CD4-positive, alpha-beta memory T cell (primary cell): ENCODE measurements at regions not wholly inside any gene's neighbourhood (a gene's known extent, or its start where the extent isn't known, plus 50 kb on each side); places are given as distances from the start of the nearest gene placed in this dataset.

Experiments
- CTCF ChIA-PET: fragments of 350-600 bp; sonication (Branson Sonifier 250); formaldehyde crosslinking; loops from one replicate; lab custom pipeline; 2021; ENCODE audit warnings: inconsistent platforms; ENCODE audit not compliant: partially characterized antibody; lab: Charles Lee
- POLR2A ChIA-PET: fragments of 350-600 bp; sonication (Branson Sonifier 250); formaldehyde crosslinking; loops from one replicate; lab custom pipeline; 2021; ENCODE audit not compliant: partially characterized antibody; lab: Charles Lee
- DNase-seq, 5 donors: peaks; one replicate each; pipeline versions ENCODE4 v3.0.0 to v3.0.0-alpha.2; 2020 to 2022; ENCODE audit warnings: mixed read lengths in 1 of 5
- H3K27ac ChIP-seq: one replicate; pipeline ENCODE4 v1.7.0; 2013; ENCODE audit warnings: low read depth, low read length
- H3K27me3 ChIP-seq: 2 replicates; pipeline ENCODE4 v1.7.0; 2013; ENCODE audit warnings: mild to moderate bottlenecking, low read length, moderate library complexity; ENCODE audit not compliant: insufficient read depth
- H3K36me3 ChIP-seq: 2 replicates; pipeline ENCODE4 v1.7.0; 2013; ENCODE audit warnings: mild to moderate bottlenecking, low read length, moderate library complexity; ENCODE audit not compliant: insufficient read depth
- H3K4me1 ChIP-seq: 2 replicates; pipeline ENCODE4 v1.7.0; 2013; ENCODE audit warnings: mild to moderate bottlenecking, low read length, moderate library complexity; ENCODE audit not compliant: insufficient read depth
- H3K4me3 ChIP-seq, 2 donors: one replicate each; pipeline ENCODE4 v1.7.0; 2013; ENCODE audit warnings: low read length in 2 of 2, mild to moderate bottlenecking in 1 of 2
- H3K9me3 ChIP-seq, 2 donors: one replicate each; pipeline ENCODE4 v1.7.0; 2013; ENCODE audit warnings: low read length in 2 of 2, control low read depth in 1 of 2; ENCODE audit not compliant: control insufficient read depth in 1 of 2
- H3K27ac Mint-ChIP-seq, 7 donors: one replicate each; pipeline ENCODE4 v1.8.0; 2020 to 2021; ENCODE audit warnings: mixed read lengths in 7 of 7, mild to moderate bottlenecking in 6 of 7, inconsistent platforms in 3 of 7, moderate library complexity in 3 of 7
- H3K27me3 Mint-ChIP-seq, 2 donors: one replicate each; pipeline ENCODE4 v1.8.0; 2020 to 2021; ENCODE audit warnings: mixed read lengths in 2 of 2
- H3K36me3 Mint-ChIP-seq, 2 donors: one replicate each; pipeline ENCODE4 v1.8.0; 2020 to 2021; ENCODE audit warnings: mixed read lengths in 2 of 2, inconsistent platforms in 1 of 2, mild to moderate bottlenecking in 1 of 2
- H3K4me1 Mint-ChIP-seq, 4 donors: one replicate each; pipeline ENCODE4 v1.8.0; 2020 to 2021; ENCODE audit warnings: mixed read lengths in 4 of 4, mild to moderate bottlenecking in 1 of 4
- H3K4me3 Mint-ChIP-seq, 8 donors: one replicate each; pipeline ENCODE4 v1.8.0; 2020 to 2021; ENCODE audit warnings: mixed read lengths in 8 of 8, mild to moderate bottlenecking in 7 of 8, moderate library complexity in 6 of 8, inconsistent platforms in 3 of 8
- H3K9me3 Mint-ChIP-seq, 8 donors: one replicate each; pipeline ENCODE4 v1.8.0; 2020 to 2021; ENCODE audit warnings: mixed read lengths in 8 of 8, mild to moderate bottlenecking in 5 of 8, inconsistent platforms in 3 of 8, moderate library complexity in 1 of 8
- intact Hi-C: fragments of 100-400 bp; cut with micrococcal nuclease; formaldehyde crosslinking; loops from one replicate; pipeline ENCODE4 v1.15.1; 2023

- no peak overlapping the region for H3K4me3 ChIP-seq
- Mint-ChIP-seq H3K4me3 (no peak overlapping the region), H3K9me3 (no peaks in the 10 kb centered on the region), H3K27me3 (no peaks in the 10 kb centered on the region), H3K4me1 (peaks cover 0 to 4% (median 2%) of the 10 kb centered on the region in 4 donors), H3K36me3 (no peaks in the 10 kb centered on the region), H3K27ac (no peak overlapping the region)
- no peaks in the 10 kb centered on the region for H3K36me3 ChIP-seq
- intact Hi-C loops = no loop called here
- H3K27me3 ChIP-seq = no peaks in the 10 kb centered on the region
- H3K27ac ChIP-seq = no peak overlapping the region
- DNase-seq = no peak
- CTCF ChIA-PET = interaction anchor here (0.7 kb wide), 1 partner anchor 9 kb away, joined by 3 read pairs; no protein-coding TSS in a partner anchor
- no peaks in the 10 kb centered on the region for H3K4me1 ChIP-seq
- no peaks in the 10 kb centered on the region for H3K9me3 ChIP-seq
- POLR2A ChIA-PET = no interaction called here
Measured at GRCh38 chr12:93315385-93315906, 62.3 kb upstream of the NUDT4 start.

- no peaks in the 10 kb centered on the region for H3K27me3 ChIP-seq
- Mint-ChIP-seq H3K4me3 (no peak overlapping the region), H3K4me1 (peaks cover 0 to 4% (median 2%) of the 10 kb centered on the region in 4 donors), H3K27ac (no peak overlapping the region), H3K9me3 (no peaks in the 10 kb centered on the region), H3K27me3 (no peaks in the 10 kb centered on the region), H3K36me3 (no peaks in the 10 kb centered on the region)
- POLR2A ChIA-PET = no interaction called here
- H3K4me3 ChIP-seq = no peak overlapping the region
- H3K4me1 ChIP-seq = no peaks in the 10 kb centered on the region
- intact Hi-C loops = no loop called here
- CTCF ChIA-PET = interaction anchor here (0.7 kb wide), 1 partner anchor 10 kb away, joined by 3 read pairs; no protein-coding TSS in a partner anchor
- no peak for DNase-seq
- no peaks in the 10 kb centered on the region for H3K36me3 ChIP-seq
- no peaks in the 10 kb centered on the region for H3K9me3 ChIP-seq
- H3K27ac ChIP-seq = no peak overlapping the region
Measured at GRCh38 chr12:93315907-93316622, 61.7 kb upstream of the NUDT4 start.

GRCh38 chr12:93316623-93316971 lies 61.1 kb upstream of the NUDT4 start:
- no peak overlapping the region for H3K27ac Mint-ChIP-seq
- CTCF ChIA-PET = no interaction called here
- Histone ChIP-seq H3K27me3 (no peaks in the 10 kb centered on the region), H3K36me3 (no peaks in the 10 kb centered on the region), H3K27ac (no peak overlapping the region), H3K4me3 (no peak overlapping the region), H3K9me3 (no peaks in the 10 kb centered on the region), H3K4me1 (no peaks in the 10 kb centered on the region)
- no peaks in the 10 kb centered on the region for H3K36me3 Mint-ChIP-seq
- H3K4me1 Mint-ChIP-seq = peaks cover 0 to 4% (median 2%) of the 10 kb centered on the region in 4 donors
- H3K9me3 Mint-ChIP-seq = no peaks in the 10 kb centered on the region
- intact Hi-C loops = no loop called here
- POLR2A ChIA-PET = no interaction called here
- no peak overlapping the region for H3K4me3 Mint-ChIP-seq
- H3K27me3 Mint-ChIP-seq = no peaks in the 10 kb centered on the region
- DNase-seq = no peak

DNA sequence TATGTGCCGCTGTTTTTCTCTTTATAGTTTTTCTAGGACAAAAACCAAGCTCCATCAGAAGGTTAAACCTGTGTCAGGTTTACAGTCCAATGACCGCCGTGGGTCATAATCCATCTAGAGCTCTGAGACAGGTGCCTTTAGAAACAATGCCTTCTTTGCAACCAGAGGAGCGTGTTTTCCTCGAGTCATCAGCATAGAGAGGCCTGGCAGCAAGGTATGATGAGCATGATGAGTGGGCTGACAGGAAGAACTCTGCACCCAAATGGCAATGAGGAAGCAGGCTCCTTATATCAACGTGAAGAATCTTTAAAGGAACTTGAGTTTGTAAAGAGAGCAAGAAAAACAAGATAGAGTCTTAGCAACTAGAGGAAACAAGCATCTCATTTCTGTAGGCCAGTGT lies 60.5 kb upstream of the NUDT4 start:
- H3K4me3 Mint-ChIP-seq = no peak overlapping the region
- Histone ChIP-seq H3K9me3 (no peaks in the 10 kb centered on the region), H3K27ac (no peak overlapping the region), H3K36me3 (no peaks in the 10 kb centered on the region), H3K4me3 (no peak overlapping the region), H3K27me3 (no peaks in the 10 kb centered on the region), H3K4me1 (no peaks in the 10 kb centered on the region)
- H3K27me3 Mint-ChIP-seq = no peaks in the 10 kb centered on the region
- H3K27ac Mint-ChIP-seq = peak overlapping the region in 1 of 7 donors; percentile 19
- H3K4me1 Mint-ChIP-seq = peaks cover 0 to 4% (median 2%) of the 10 kb centered on the region in 4 donors
- H3K36me3 Mint-ChIP-seq = no peaks in the 10 kb centered on the region
- ChIA-PET POLR2A (no interaction called here), CTCF (no interaction called here)
- intact Hi-C loops = no loop called here
- DNase-seq = no peak
- H3K9me3 Mint-ChIP-seq = no peaks in the 10 kb centered on the region

- CTCF ChIA-PET = no interaction called here
- Histone ChIP-seq H3K27me3 (no peaks in the 10 kb centered on the region), H3K36me3 (no peaks in the 10 kb centered on the region), H3K4me1 (no peaks in the 10 kb centered on the region), H3K27ac (no peak overlapping the region), H3K9me3 (no peaks in the 10 kb centered on the region), H3K4me3 (no peak overlapping the region)
- no peaks in the 10 kb centered on the region for H3K27me3 Mint-ChIP-seq
- DNase-seq = no peak
- H3K4me1 Mint-ChIP-seq = peaks cover 0 to 4% (median 2%) of the 10 kb centered on the region in 4 donors
- POLR2A ChIA-PET = no interaction called here
- H3K27ac Mint-ChIP-seq = no peak overlapping the region
- no peaks in the 10 kb centered on the region for H3K36me3 Mint-ChIP-seq
- H3K9me3 Mint-ChIP-seq = no peaks in the 10 kb centered on the region
- intact Hi-C loops = no loop called here
- no peak overlapping the region for H3K4me3 Mint-ChIP-seq
Measured at GRCh38 chr12:93318720-93319522, 58.8 kb upstream of the NUDT4 start.

- H3K27ac Mint-ChIP-seq = no peak overlapping the region
- no peaks in the 10 kb centered on the region for H3K4me1 ChIP-seq
- POLR2A ChIA-PET = no interaction called here
- CTCF ChIA-PET = no interaction called here
- no peaks in the 10 kb centered on the region for H3K9me3 ChIP-seq
- H3K9me3 Mint-ChIP-seq = no peaks in the 10 kb centered on the region
- peaks cover 0 to 4% (median 2%) of the 10 kb centered on the region in 4 donors for H3K4me1 Mint-ChIP-seq
- H3K36me3 ChIP-seq = no peaks in the 10 kb centered on the region
- intact Hi-C loops = no loop called here
- H3K4me3 ChIP-seq = no peak overlapping the region
- H3K27ac ChIP-seq = no peak overlapping the region
- no peaks in the 10 kb centered on the region for H3K27me3 ChIP-seq
- H3K27me3 Mint-ChIP-seq = no peaks in the 10 kb centered on the region
- no peak overlapping the region for H3K4me3 Mint-ChIP-seq
- no peaks in the 10 kb centered on the region for H3K36me3 Mint-ChIP-seq
- DNase-seq = no peak
Measured at GRCh38 chr12:93319523-93320050, 58.1 kb upstream of the NUDT4 start.

GRCh38 chr12:93322784-93323183 lies 54.9 kb upstream of the NUDT4 start:
- Histone ChIP-seq H3K36me3 (no peaks in the 10 kb centered on the region), H3K9me3 (no peaks in the 10 kb centered on the region), H3K4me3 (no peak overlapping the region), H3K27me3 (no peaks in the 10 kb centered on the region), H3K27ac (no peak overlapping the region), H3K4me1 (no peaks in the 10 kb centered on the region)
- Mint-ChIP-seq H3K27me3 (no peaks in the 10 kb centered on the region), H3K9me3 (no peaks in the 10 kb centered on the region), H3K4me1 (peaks cover 0 to 1% (median 0%) of the 10 kb centered on the region in 4 donors), H3K36me3 (no peaks in the 10 kb centered on the region), H3K4me3 (no peak overlapping the region), H3K27ac (no peak overlapping the region)
- intact Hi-C loops = no loop called here
- no peak for DNase-seq
- ChIA-PET POLR2A (no interaction called here), CTCF (no interaction called here)
